ENCODE measurements at regions not wholly inside any gene's neighbourhood (a gene's known extent, or its start where the extent isn't known, plus 50 kb on each side); places are given as distances from the start of the nearest gene placed in this dataset.

DNA sequence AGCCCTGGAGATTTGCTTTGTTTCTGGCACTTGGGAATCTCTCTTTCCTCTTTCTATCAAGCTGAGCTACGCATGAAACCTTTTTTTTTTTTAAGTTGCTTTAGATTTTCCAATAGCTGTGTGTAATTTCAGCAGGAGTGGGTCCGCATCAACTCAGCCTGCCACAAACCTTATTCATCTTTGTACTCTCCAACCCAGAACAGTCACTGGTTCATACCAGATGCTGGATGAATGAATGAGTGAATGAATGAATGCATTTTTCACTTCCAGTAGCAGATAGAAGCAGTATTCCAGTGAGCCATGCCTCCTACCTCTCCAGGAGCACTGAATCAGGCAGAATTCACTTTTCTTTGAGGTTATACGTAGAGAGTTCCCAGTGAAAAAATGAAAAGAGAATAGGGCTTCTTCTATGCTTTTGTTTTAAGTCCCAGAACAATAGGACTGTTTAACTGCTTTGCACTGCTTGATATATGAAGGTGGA is 221.1 kb downstream of the TM9SF2 start:
- no peak for DNase-seq (ENCODE audit: low read depth in 4 of 4, low spot score in 3 of 4)

DNA sequence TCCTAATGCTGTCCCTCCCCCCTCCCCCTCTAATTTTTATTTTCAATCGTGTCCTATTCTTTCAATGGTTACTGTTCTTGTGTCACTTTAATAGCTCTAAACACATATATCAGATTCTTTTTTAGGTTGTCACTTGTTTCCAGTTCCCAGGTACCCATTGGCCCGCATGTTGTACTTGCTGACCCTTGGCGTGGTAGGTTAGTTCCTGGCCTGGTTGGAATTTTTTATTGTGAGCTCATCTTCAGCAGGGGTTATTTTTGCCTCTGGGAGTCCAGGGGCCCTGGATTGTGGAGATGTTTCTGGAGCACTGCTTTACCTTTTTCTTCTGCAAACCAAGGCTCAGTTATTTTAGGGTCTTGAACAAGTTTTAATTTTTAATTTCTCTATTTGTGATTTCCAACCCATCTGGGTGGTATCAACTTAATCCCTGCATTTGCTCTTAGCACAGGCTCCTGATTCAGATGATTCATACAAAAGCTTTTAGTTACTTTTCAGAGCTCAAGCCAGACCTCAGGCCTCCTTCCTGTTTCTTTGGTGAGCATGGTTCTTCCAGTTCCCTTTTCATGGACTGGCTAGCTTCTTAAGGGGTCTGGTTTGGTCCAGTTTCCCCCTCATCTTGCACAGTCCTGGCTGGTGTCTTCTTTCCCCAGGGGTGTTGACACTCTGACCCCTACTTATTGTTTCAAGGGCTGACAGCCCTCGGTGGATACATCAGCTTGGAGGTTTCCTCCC is 220.5 kb downstream of the TM9SF2 start:
- no peak for DNase-seq (ENCODE audit: low read depth in 4 of 4, low spot score in 3 of 4)

DNA sequence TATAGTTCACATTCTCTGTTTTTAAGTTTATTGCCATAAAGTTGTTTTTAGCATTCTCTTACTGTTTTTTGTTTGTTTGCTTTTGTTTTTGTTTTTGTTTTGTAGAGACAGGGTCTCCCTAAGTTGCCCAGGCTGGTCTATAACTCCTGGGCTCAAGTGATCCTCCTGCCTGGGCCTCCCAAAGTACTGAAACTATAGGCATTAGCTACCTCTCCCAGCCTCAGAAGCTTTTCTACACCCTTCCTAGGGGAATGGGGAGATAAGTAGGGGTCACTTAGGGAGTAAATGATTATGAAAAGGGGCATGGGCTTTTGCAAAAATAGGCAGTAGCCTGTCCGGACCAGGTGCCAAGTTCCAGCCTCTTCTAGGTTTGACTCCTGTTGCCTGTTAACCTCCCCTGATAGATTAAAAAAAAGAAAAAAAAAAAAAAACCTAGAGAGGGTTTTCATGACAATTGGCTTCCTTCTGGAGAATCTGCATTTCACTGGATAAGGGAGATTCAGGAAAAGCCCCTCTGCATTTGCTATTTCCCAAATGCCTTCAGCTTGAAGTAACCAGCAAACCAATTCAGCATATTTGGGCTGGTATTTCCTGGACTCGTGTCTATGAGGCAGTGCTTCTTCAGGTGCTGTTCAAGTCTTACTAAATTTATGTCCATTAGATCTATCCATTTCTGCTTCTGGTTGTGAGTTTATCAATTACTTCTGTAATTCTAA is 216.8 kb downstream of the TM9SF2 start:
- DNase-seq (ENCODE audit: low read depth in 4 of 4, low spot score in 3 of 4), result no peak

DNA sequence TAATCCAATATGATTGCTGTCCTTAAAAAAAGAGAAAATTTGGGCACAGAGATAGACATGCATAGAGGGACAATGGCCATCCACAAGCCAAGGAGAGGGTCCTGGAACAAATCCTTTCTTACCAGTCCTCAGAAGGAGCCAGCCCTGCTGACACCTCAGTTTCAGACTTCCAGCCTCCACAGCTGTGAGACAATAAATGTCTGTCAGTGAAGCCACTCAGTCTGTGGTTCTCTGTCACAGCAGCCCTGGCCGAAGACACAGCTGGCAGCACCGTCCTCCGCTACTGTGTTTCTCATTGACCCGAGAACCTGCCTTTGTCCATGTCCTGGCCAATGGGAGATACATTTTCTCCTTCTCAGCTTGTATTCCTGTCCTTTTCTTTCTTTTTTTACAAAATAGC is 207.9 kb downstream of the TM9SF2 start:
- no peak for DNase-seq (ENCODE audit: low read depth in 4 of 4, low spot score in 3 of 4)

DNA sequence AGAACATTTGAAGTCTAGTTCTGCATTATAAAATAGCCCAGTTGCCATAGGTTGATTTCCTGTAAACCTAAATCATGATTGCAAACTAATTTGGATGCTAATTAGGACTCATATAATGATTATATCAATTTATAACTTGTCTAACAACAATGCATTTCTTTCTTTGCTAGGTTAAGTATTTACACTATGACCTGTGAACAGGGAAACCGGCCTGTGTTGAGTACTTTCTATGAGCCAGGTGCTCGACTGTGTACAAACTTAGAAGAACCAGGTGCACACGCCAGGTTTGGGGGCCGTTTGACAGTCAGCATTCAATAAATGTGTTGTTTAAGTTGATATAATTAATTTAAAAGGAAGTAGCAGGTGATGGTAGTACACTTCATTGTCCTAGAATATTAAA is 203.1 kb downstream of the TM9SF2 start:
- DNase-seq (ENCODE audit: low read depth in 4 of 4, low spot score in 3 of 4), result no peak

DNA sequence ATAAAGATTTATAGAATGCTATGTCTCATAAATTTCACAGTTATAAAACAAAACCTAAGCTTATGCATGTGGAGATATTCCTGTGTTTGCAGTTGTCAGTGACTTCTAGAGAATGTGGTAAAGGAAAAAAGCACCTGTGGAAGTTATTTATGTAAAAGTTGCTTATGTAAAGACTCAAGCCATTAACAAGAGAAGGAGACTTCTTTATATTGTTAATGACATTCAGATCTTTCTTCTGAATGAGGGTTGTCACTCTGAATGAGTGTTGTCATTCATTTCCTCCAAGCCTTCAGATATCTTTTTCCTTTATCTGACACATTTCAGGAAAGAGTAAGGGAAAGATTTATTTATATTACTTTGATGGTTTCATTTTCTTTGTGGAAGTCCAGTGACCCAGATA is 202.6 kb downstream of the TM9SF2 start:
- DNase-seq (ENCODE audit: low read depth in 4 of 4, low spot score in 3 of 4), result no peak

DNA sequence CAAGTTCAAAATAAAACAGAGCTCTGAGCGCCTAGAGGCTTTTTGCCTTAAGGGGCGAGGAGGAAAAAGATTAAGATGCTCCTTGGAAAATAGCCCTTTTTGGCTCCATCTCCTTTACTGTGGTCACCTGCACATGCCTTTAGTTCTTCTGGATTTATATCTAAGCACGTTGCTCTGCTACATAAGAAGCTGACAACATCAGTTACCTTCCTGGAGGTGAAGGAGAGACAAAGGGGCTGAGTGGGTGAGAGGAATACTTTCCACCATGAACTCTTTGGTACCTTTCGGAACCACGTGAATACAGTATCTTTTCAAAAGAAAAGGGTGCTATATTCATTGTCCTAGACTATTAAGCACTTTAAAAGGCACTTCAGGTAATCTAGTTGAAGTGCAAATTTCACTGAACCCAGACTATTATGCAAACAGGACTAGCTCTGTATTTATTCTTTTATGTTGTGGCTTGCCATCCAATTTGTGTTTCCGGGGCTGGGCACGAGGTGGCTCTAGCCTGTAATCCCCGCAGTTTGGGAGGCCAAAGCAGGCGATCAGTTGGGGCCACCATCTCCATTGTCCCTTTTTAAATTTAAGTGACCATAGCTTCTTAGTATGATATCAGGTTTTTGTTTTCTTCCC is 201.5 kb downstream of the TM9SF2 start:
- DNase-seq (ENCODE audit: low read depth in 4 of 4, low spot score in 3 of 4), result no peak

DNA sequence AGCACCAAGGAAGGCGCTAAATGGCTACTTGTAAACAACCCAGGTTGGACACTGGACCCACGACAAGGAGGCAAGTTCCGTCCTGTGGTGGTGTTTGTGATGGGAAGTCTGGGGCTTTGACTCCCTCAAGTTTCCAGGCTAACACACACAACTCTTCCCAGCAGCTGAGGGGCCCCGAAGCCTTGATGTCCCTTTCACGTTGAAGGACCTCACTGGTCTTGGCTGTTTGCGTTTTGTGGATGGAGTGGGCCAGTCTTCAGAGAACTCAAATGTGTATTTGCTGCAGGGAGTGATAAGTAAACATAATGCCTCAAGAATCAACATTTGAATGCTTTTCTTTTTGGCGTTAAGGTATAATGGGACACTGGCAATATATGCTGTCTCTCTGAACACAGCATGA is 199.2 kb downstream of the TM9SF2 start:
- DNase-seq (ENCODE audit: low read depth in 4 of 4, low spot score in 3 of 4), result no peak

DNA sequence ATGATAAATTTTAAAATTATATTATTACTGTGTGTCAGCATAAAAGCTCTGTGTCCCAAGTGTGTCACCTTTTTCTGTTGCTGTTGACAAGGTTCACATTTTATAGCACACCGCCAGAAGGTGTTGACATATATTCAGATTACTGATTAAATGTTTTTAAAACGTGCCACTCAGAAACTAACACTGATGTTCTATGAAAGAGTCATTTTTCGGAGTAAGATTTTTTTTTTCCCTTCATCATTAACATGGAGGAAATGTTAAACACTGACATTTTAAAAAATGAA is 197.5 kb downstream of the TM9SF2 start:
- DNase-seq (ENCODE audit: low read depth in 4 of 4, low spot score in 3 of 4), result no peak

DNA sequence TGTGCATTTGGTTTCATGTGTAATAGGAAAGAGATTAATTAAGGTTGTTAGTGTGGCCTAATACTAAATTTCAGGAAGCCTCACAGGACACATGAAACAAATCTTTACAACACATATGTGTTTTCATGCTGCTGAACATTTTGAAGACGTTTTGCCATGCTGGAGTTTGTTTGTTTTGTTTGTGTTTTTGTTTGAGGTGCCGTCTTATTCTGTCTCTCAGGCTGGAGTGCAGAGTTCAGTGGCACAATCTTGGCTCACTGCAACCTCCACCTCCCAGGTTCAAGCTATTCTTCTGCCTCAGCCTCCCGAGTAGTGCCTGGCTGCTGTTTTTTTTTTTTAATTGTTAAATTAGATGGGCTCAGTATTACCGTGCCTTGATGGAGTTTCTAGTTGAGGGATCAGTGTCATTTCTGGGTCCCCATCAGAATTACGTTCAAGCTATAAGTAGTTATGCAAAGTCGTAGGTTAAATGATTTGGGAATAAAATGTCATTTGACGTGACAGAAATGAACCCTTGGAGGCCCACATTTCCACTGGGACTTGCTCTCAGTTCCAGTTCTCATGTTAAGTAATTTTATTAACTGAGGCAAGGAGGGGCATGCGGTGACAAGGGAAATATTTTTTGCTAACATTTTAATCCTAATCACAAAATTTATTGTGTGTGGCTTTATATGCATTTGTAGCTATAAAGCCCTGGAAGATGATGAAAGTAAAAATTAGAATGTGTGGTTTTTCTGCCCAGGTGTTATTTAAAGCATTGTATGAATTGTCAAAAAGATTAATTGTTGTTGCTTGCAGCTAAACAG is 196.9 kb downstream of the TM9SF2 start:
- DNase-seq (ENCODE audit: low read depth in 4 of 4, low spot score in 3 of 4), result no peak

DNA sequence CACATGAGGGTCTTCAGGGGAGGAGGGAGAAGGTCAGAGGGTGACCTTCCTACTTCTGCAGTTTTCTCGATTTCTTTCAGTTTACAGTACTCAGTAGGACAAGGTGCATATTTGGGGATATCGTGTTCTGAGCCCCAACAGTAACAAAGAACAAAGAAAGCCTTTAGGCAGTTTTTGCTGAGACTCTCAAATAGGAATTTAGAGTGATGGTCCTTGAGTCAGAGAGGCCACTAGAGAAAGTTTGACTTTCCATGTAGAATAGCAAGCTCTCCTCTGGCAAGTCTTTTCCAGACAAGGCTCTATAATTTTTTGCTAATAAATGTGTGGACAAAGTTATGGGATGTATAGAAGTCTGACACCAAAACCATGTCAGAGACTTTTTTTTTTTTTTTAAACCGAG is 194.6 kb downstream of the TM9SF2 start:
- DNase-seq (ENCODE audit: low read depth in 4 of 4, low spot score in 3 of 4), result no peak

DNA sequence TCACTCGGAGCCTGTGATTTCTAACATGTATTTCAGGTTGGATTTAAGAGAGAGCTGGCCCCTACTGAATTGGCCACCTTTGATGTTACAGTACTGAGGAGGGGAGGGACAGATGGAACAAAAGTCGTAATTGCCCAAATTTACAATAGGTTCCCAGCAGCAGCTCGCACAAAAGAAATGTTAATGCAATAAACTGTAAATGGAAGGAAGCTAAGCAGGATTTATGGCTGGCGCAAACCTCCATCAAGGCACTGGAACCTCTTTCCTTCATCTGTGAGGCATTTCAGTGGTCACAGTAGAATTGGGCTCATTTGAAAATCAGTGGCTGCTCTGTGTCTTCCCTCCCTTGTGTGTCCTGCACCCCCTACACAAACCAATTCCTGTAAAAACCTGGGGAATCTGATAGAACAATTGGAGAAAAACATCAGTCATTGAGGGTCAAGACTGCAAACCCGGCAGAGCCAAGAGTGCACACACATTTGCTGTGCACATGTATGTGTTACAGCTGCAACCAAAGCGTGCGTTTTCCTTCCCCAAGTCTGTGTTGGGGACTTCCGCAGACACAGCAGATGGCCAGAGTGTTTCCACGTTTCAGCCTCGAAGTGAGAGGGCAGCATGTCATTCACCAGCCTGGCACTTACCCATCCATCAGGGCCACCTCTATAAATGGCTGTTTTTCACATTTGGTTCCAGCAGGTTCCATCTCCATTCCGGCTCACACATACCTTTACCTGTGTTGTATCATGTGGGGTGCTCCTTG is 192.8 kb downstream of the TM9SF2 start:
- DNase-seq (ENCODE audit: low read depth in 4 of 4, low spot score in 3 of 4), result no peak

DNA sequence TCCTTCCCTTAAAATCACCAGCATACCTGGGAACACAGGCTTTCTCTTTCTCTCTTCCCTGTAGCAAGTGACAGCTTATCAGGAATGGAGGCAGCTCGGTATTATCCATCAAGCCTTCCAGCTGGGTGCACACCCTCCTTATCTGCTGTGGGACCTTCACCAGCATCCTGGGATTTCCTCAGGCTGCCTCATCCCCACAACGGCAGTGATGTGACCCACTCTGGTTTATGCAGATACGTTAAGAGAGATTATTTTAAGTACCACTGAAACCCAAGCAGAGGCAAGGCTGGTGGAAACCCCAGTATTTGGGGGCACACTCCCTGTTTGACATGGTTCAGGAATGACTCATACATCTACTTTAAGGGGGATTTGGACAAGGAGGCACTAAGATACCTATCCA is 192.1 kb downstream of the TM9SF2 start:
- no peak for DNase-seq (ENCODE audit: low read depth in 4 of 4, low spot score in 3 of 4)

DNA sequence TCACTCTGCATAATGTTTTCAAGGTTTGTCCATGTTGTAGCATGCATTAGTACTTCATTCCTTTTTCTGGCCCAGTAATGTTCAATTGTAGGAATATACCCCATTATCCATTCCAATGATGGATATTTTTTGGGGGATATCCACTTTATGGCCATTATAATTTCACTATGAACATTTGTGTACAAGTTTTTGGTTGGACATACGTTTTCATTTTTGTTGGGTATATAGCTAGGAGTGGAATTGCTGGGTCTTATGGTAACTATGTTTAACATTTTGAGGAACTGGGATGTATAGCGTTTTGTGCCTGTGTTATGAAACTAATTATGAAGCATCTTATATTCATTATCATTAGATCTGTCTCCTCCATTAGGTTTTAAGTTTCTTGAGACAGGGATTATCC is 191.6 kb downstream of the TM9SF2 start:
- DNase-seq (ENCODE audit: low read depth in 4 of 4, low spot score in 3 of 4), result no peak

DNA sequence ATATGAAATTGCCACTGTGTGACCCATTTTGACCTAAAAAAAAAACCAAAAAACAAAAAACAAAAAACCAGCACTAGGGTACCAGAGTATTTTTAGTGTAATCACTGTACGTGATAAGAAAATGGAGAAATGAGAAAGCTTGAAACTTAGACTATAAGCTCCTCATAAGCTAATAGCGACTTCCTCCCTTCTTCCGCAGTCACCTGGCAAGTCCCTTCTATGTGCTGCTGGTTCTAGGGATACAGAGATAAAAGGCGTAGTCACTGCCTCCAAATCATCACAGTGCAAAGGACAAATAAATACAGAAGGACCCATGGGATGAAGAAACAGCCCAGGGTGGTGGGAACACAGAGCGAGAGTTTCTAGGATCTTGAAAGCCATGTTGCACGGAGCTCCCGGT is 190.3 kb downstream of the TM9SF2 start:
- no peak for DNase-seq (ENCODE audit: low read depth in 4 of 4, low spot score in 3 of 4)

DNA sequence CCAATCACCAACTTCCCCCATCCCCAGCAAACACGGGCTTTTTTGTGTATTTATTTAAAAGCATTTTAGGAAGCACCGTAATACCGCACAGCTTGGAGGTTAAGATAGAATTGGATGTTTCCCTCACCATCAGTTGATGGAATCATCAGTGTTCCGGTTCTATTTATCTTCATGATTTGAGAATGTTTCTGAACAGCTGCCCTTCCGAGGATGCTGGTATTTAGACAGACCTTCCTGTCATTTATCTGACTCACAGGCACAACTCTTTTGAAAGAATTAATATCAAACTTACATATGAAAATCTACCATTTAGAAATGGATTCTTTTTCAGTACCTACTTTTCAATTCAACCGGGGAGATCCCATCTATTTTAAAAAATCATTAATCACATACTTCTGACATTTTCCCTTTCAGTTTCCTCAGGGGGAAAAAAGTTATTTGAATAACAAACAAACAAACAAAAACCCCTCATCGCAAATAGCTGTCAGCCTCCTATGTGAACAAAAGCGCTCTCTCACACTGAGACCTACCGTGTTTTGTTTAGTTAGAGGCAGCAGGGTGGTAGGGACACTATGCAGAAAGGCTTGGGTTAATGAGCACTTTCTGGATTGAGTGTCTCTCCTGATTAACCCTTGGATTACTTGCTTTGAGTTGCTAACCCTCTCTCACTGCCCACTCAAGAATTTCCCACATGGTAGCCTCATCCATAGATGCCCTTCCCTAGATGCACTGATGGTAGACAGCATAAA is 189.3 kb downstream of the TM9SF2 start:
- no peak for DNase-seq (ENCODE audit: low read depth in 4 of 4, low spot score in 3 of 4)

DNA sequence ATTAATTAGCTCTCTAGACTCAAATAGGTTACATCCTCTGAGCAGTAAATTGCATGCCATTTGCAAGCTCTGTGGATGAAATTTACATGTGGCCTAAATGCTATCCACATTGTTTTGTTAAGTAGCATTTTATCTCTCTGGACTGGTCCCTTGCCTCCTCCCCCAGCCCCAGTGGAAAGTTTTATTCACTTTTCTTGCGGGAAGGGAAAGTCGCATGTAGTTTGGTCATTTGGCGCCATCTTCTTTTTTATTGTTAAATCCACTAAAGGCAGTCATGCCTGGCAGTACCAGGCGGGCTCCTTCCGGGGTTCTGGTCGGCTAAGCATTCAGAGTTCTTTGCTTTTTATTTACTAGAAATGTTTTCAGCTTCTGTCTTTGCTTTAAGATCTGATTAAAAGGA is 188.7 kb downstream of the TM9SF2 start:
- peak in 3 of 4 donors; percentile 14 to 22 (median 18) for DNase-seq (ENCODE audit: low read depth in 4 of 4, low spot score in 3 of 4)

DNA sequence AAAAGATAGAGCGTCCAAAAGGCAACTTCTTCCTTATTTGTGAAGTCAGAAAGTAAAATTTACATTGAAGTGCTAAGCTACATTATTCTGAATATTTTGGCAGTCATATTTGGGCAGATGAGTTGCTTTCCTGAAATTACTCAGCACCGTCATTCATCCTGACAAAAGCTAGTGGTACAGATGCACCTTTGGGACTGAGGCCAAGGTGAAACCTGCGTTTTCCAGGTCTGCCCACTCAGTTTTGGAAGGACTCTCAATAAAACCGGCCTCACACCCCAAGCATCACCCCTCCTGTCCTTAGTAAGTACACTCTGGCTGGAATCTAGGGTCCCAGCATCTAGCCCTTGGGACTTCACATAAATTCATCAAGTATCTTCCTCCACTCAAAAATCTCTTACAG is 187.5 kb downstream of the TM9SF2 start:
- DNase-seq (ENCODE audit: low read depth in 4 of 4, low spot score in 3 of 4), result no peak

DNA sequence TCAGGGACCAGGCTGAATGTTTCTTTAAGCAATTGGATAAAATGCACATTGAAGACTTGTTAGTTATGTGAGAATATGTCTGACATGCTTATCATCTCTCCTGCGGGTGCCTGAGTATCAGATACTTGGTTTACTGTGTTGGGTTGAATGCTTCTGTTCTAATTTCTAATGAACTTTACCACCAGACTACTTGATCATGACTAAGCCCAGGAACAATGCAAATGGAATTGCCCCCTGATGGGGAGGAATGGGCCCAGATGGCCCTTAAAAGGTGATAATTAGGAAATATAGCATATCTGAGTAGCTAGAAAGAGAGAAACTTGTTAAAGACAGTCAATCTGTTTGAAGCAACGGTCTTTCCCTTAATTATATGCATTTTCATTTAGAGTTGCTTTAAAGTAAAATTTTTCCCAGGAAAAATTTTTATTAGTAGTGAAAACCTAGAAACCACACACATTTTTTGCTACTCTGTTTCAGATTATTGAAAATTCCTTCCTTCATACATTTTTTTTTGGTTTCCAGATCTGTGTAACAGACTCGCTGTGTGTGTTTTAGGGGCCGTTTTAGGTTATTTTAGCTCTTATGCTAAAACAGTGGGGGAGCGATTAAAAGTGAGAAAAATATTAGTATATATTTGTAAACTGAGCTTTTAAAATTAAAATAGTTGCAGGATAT is 186.6 kb downstream of the TM9SF2 start:
- DNase-seq (ENCODE audit: low read depth in 4 of 4, low spot score in 3 of 4), result no peak
